HCT116 (cell line): ENCODE measurements at regions not wholly inside any gene's neighbourhood (a gene's known extent, or its start where the extent isn't known, plus 50 kb on each side); places are given as distances from the start of the nearest gene placed in this dataset.

Experiments used
- ATAC-seq: fragments of 200-7000 bp; cut with Tn5 transposase; 2 replicates; pipeline ENCODE4 v1.9.1; 2020; ENCODE audit warnings: mild to moderate bottlenecking, moderate library complexity
- BruUV-seq: library from RNA; stranded (reverse); fragments of 400-500 nt; replicated peaks from 2 replicates; lab custom pipeline; 2021; lab: Mats Ljungman, UMichigan
- CTCF ChIA-PET: fragments of 300-600 bp; sonication (Branson Sonifier 250); formaldehyde crosslinking; loops from one replicate; lab custom pipeline; 2021; ENCODE audit warnings: antibody characterized with exemption; lab: Charles Lee
- POLR2A ChIA-PET: fragments of 300-600, 350-600 bp; sonication (Branson Sonifier 250); formaldehyde crosslinking; loops from one replicate; lab custom pipeline; 2021; ENCODE audit warnings: antibody characterized with exemption; lab: Charles Lee
- RAD21 ChIA-PET, 2 experiments: fragments of 300-600 bp; sonication (Branson Sonifier 250); formaldehyde crosslinking; loops; one replicate each; lab custom pipeline; 2023; ENCODE audit warnings: low total read pairs in 2 of 2; ENCODE audit not compliant: uncharacterized antibody in 2 of 2, unreplicated experiment in 2 of 2, low non-redundant PET in 1 of 2; lab: Charles Lee
- DNase-seq: peaks from one replicate; pipeline ENCODE4 v3.0.0-alpha.2; 2010; ENCODE audit warnings: low read depth, low spot score
- H2AFZ ChIP-seq: fragments of 200-600 bp; shearing (Covaris generic), sonication (generic); 2 replicates; pipeline ENCODE4 v1.6.1; 2017; ENCODE audit warnings: low read depth, mixed run types, mixed read lengths, antibody characterized with exemption, low read length; ENCODE audit not compliant: poor library complexity, severe bottlenecking
- H3K27ac ChIP-seq: 2 replicates; pipeline ENCODE4 v1.5.1; 2012; ENCODE audit warnings: low read depth, low read length
- H3K27me3 ChIP-seq: fragments of 200-600 bp; sonication (generic); 2 replicates; pipeline ENCODE4 v1.6.1; 2016; ENCODE audit warnings: mixed run types, low read length, mixed read lengths; ENCODE audit not compliant: insufficient read depth
- H3K36me3 ChIP-seq, 2 experiments: fragments of 200-500 bp in 1 of 2; fragments of 200-600 bp in 1 of 2; sonication (Bioruptor generic) in 1 of 2; sonication (generic) in 1 of 2; 2 replicates each; pipeline versions ENCODE4 v1.5.1 to v1.6.1; 2014 to 2016; ENCODE audit warnings: low read length in 2 of 2, inconsistent platforms in 1 of 2, mixed read lengths in 1 of 2, mixed run types in 1 of 2; ENCODE audit not compliant: insufficient read depth in 2 of 2, control insufficient read depth in 1 of 2
- H3K4me1 ChIP-seq, 2 experiments: fragments of 200-600 bp in 1 of 2; sonication (generic) in 1 of 2; 2 replicates each; pipeline versions ENCODE4 v1.5.1 to v1.6.1; 2012 to 2017; ENCODE audit warnings: low read length in 2 of 2, inconsistent platforms in 1 of 2, mild to moderate bottlenecking in 1 of 2, mixed read lengths in 1 of 2, mixed run types in 1 of 2, moderate library complexity in 1 of 2; ENCODE audit not compliant: insufficient read depth in 2 of 2, control insufficient read depth in 1 of 2
- H3K4me2 ChIP-seq: fragments of 200-600 bp; sonication (generic); 2 replicates; pipeline ENCODE4 v1.6.1; 2017; ENCODE audit warnings: mixed run types, low read length, mixed read lengths
- H3K4me3 ChIP-seq, 2 experiments: fragments of 200-600 bp in 1 of 2; sonication (generic) in 1 of 2; replicated peaks in 1 of 2; 2 replicates each; pipeline ENCODE4 v1.5.1; 2011 to 2016; ENCODE audit warnings: low read length in 2 of 2, control low read depth in 1 of 2, low read depth in 1 of 2, mild to moderate bottlenecking in 1 of 2, mixed read lengths in 1 of 2, mixed run types in 1 of 2
- H3K79me2 ChIP-seq: fragments of 200-600 bp; sonication (generic); 2 replicates; pipeline ENCODE4 v1.6.1; 2017; ENCODE audit warnings: mild to moderate bottlenecking, mixed run types, low read length, moderate library complexity, mixed read lengths; ENCODE audit not compliant: insufficient read depth
- H3K9ac ChIP-seq: fragments of 200-600 bp; sonication (generic); 2 replicates; pipeline ENCODE4 v1.6.1; 2016; ENCODE audit warnings: low read length, mixed read lengths
- H3K9me2 ChIP-seq: fragments of 200-600 bp; sonication (generic), shearing (Covaris generic); 2 replicates; pipeline ENCODE4 v1.6.1; 2017; ENCODE audit warnings: mixed run types, mild to moderate bottlenecking, moderate library complexity; ENCODE audit not compliant: insufficient read depth
- H3K9me3 ChIP-seq, 2 experiments: fragments of 200-500 bp in 1 of 2; fragments of 200-600 bp in 1 of 2; sonication (Bioruptor generic) in 1 of 2; sonication (generic) in 1 of 2; 2 replicates each; pipeline ENCODE4 v1.6.1; 2014 to 2017; ENCODE audit warnings: low read length in 2 of 2, mixed read lengths in 2 of 2, inconsistent platforms in 1 of 2, low read depth in 1 of 2, mild to moderate bottlenecking in 1 of 2, mixed run types in 1 of 2, moderate library complexity in 1 of 2; ENCODE audit not compliant: control insufficient read depth in 1 of 2, insufficient read depth in 1 of 2
- H4K20me1 ChIP-seq: fragments of 200-600 bp; sonication (generic), shearing (Covaris generic); 2 replicates; pipeline ENCODE4 v1.6.1; 2017; ENCODE audit warnings: mixed run types, mild to moderate bottlenecking, moderate library complexity; ENCODE audit not compliant: insufficient read depth
- CBX3 ChIP-seq: IDR thresholded peaks from 2 replicates; pipeline ENCODE4 v1.6.1; 2012; ENCODE audit warnings: low read depth
- EGR1 ChIP-seq: IDR thresholded peaks from 2 replicates; pipeline ENCODE4 v1.6.1; 2012; ENCODE audit warnings: low read depth
- ELF1 ChIP-seq: IDR thresholded peaks from 2 replicates; pipeline ENCODE4 v1.6.1; 2012; ENCODE audit warnings: low read depth, borderline replicate concordance
- FOSL1 ChIP-seq: IDR thresholded peaks from 2 replicates; pipeline ENCODE4 v1.6.1; 2012; ENCODE audit warnings: low read depth
- POLR2A ChIP-seq: IDR thresholded peaks from 2 replicates; pipeline ENCODE4 v1.7.0; 2011; ENCODE audit warnings: borderline replicate concordance; ENCODE audit not compliant: insufficient read depth, insufficient read length; ENCODE audit errors: extremely low read depth
- RAD21 ChIP-seq: IDR thresholded peaks from 2 replicates; pipeline ENCODE4 v1.6.1; 2012; ENCODE audit warnings: low read depth, mild to moderate bottlenecking
- SIN3A ChIP-seq: IDR thresholded peaks from 2 replicates; pipeline ENCODE4 v1.6.1; 2012; ENCODE audit warnings: low read depth
- SRF ChIP-seq: IDR thresholded peaks from 2 replicates; pipeline ENCODE4 v1.6.1; 2012; ENCODE audit warnings: low read depth
- YY1 ChIP-seq: IDR thresholded peaks from 2 replicates; pipeline ENCODE4 v1.6.1; 2011; ENCODE audit warnings: low read length, low read depth, moderate library complexity, mild to moderate bottlenecking; ENCODE audit not compliant: insufficient replicate concordance; ENCODE audit errors: extremely low read depth
- ZFX ChIP-seq: fragments of 450-650 bp; IDR thresholded peaks from 2 replicates; pipeline ENCODE4 v1.6.1; 2017
- intact Hi-C: fragments of 100-400 bp; cut with micrococcal nuclease; formaldehyde crosslinking; loops from 2 replicates; pipeline ENCODE4 v1.10.0; 2022
- TF ChIP-seq, protein P1 (sequence below): IDR thresholded peaks from 2 replicates; pipeline ENCODE4 v1.6.1; 2012
- TF ChIP-seq, protein P2 (sequence below): IDR thresholded peaks from 2 replicates; pipeline ENCODE4 v1.6.1; 2012

GRCh38 chr1:118717893-118718292, 270.2 kb downstream of the TBX15 start (continued):
- TF ChIP-seq, protein P1, sequence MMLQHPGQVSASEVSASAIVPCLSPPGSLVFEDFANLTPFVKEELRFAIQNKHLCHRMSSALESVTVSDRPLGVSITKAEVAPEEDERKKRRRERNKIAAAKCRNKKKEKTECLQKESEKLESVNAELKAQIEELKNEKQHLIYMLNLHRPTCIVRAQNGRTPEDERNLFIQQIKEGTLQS, result no peak
- no peak for TF ChIP-seq ZFX

DNA sequence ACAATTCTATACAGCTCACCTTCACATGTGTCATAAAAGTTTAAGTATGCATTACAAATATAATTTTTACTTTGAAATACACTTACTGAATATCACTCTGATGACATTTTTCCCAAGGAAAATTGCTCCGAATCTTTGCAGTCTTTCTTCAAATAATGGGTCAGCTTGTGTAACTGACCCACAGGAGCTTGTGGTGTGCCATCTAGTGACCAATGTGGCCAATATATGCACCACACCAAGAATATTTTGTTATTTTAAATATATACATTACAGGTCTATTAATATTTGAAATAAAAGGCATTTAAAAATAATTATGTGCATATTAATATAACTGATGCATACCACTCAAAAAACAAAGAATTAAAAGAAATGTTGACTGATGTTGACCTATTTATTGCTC, 271.4 kb downstream of the TBX15 start:
- Histone ChIP-seq H3K27me3 (no peaks in the 10 kb centered on the region), H3K79me2 (no peaks in the 10 kb centered on the region), H3K9ac (no peak overlapping the region), H3K9me3 (peaks cover 0 to 2% of the 10 kb centered on the region in 2 experiments; a peak in 1 of 4 replicates), H3K4me3 (no peak overlapping the region), H3K36me3 (no peaks in the 10 kb centered on the region), H3K27ac (no peak overlapping the region), H3K4me1 (no peaks in the 10 kb centered on the region), H4K20me1 (no peaks in the 10 kb centered on the region), H3K4me2 (no peak overlapping the region), H3K9me2 (no peaks in the 10 kb centered on the region), H2AFZ (no peak overlapping the region)
- RAD21 ChIA-PET, result no interaction called here
- intact Hi-C loops, result no loop called here
- ATAC-seq (no peak), DNase-seq (no peak)
- POLR2A ChIA-PET, result no interaction called here
- BruUV-seq, result no TSS peak
- CTCF ChIA-PET, result no interaction called here
- TF ChIP-seq RAD21, result no peak
- no peak for TF ChIP-seq FOSL1
- TF ChIP-seq EGR1, result no peak
- TF ChIP-seq SRF, result no peak
- no peak for TF ChIP-seq ELF1
- TF ChIP-seq, protein P2, sequence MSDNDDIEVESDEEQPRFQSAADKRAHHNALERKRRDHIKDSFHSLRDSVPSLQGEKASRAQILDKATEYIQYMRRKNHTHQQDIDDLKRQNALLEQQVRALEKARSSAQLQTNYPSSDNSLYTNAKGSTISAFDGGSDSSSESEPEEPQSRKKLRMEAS, result no peak
- TF ChIP-seq YY1, result no peak
- TF ChIP-seq SIN3A, result no peak

DNA sequence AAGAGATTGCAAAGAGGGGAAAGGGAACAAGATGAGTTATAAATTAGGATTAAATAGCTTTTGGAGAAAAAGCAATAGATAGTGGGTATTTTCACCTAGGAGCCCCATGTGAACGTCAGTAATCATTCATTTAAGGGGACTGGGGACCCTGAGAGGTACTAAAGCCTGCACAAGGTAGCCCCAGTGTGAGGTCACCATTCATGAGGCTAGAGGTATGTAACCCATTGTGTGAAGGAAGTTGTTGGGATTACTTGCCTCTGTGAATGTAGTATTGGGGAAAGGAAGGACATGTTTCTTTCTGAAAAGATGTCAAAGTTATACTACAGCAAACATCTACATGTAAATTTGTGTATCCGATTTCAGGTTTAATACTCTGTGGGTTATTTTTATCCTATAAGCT, 276.8 kb downstream of the TBX15 start:
- H3K36me3 ChIP-seq, result no peaks in the 10 kb centered on the region
- no peaks in the 10 kb centered on the region for H3K27me3 ChIP-seq
- H4K20me1 ChIP-seq, result no peaks in the 10 kb centered on the region
- ChIA-PET POLR2A (no interaction called here), RAD21 (no interaction called here), CTCF (no interaction called here)
- no peak overlapping the region for H3K27ac ChIP-seq
- no peak overlapping the region for H3K4me3 ChIP-seq
- no peak for TF ChIP-seq CBX3
- no peak for TF ChIP-seq POLR2A
- TF ChIP-seq, all 23 proteins: peak for 0
- H3K4me2 ChIP-seq, result no peak overlapping the region
- intact Hi-C loops, result no loop called here
- H3K4me1 ChIP-seq, result no peaks in the 10 kb centered on the region
- ATAC-seq (no peak), DNase-seq (no peak)
- peaks cover 0 to 4% of the 10 kb centered on the region in 2 experiments; a peak in 1 of 4 replicates for H3K9me3 ChIP-seq
- H2AFZ ChIP-seq, result no peak overlapping the region
- no peak overlapping the region for H3K9ac ChIP-seq
- no TSS peak for BruUV-seq
- no peaks in the 10 kb centered on the region for H3K79me2 ChIP-seq
- no peaks in the 10 kb centered on the region for H3K9me2 ChIP-seq
